DMS79 (cell line): ENCODE measurements at regions not wholly inside any gene's neighbourhood (a gene's known extent, or its start where the extent isn't known, plus 50 kb on each side); places are given as distances from the start of the nearest gene placed in this dataset.

ENCODE experiments used
- DNase-seq: peaks from one replicate; lab custom pipeline; 2025; lab: John Stamatoyannopoulos, UW

DNA sequence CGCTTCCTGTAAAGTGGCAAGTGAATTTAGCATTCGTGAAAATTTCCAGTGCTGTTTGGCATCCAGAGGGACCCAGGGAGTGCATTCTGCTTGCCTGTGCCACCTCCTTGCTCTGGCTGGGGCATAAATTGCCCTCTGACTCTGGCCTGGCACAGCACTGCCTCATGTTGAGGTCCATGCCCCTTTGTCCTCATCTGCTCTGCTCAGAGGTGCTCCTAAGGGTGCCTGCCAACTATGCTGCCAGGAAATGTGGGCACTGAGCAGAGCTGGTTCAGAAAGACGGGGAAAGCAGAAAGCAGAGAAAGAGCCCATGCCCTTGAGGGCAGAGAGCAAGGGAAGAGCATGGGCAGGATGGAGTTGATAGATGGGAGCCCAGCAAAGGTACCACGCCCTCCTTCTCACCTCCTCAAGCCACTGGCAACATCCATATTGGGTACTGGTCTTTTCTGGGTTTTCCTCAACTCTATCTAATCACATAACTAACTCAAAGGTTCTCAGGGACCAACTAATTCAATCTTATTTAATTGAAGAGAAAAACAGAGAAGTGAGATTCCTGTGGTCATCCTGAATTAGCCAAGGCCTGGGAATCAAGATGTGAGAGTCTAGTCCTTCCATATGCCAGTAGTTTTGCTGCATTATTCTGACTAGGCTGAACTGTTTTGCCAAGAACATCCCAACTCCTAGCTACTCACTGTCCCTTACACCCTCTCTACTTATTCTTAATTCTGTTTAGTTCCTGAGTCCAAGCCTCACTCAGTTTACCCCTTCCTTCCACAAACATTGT, 441.5 kb upstream of the TNP1 start:
- DNase-seq: no peak

DNA sequence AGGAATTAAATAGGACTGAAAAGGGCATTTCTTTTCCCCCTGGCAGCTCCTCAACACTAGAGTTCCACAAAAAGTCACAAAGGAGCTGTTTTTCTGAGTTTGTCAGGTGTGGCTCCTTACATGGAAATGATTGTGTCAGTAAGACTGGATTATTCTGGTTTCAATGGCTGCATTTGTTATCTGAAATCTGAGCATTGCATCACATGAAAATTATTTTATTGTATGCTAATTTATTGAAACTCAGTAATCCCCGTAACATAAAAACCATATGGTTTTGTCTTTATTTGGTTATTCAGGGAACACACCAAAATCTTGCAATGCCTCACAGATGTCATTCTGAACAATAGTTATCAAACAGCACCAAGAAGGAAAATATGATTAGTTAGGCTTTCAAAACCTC, 439.7 kb upstream of the TNP1 start:
- no peak for DNase-seq

DNA sequence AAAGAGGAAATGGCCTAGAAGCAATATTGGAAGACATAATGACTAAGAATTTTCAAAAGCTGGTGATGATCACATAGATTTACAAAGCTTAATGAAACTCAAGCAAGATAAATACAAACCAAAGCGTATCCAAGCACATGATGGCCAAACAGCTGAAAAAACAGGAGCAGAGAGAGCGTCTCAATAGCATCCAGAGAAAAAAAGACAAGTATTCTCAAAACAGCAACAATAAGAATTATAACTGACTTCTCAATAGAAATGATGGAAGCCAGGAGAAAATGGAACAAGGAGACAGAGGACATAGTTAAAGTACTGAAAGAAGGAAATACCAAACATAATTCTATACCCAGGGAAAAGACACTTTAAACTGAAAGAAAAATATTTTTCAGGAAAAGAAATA, 437.2 kb upstream of the TNP1 start:
- no peak for DNase-seq

DNA sequence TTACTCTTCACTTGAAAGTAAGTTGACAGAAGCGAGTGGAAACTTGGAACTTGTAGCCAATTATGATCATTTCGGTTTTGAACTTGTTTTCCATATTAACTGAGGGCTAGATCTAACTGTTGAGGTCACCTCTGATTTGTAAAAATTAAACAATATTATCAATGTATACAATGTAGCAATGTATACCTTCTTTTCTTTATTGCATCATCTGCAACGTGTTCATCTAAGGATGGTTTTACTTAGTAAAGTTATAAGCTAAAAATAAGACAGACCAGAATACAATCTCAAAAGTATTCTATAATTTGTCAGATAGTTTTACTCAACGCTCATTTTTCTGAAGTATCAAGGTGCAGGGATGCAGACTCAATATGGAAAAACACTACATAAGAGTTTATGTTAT, 435.0 kb upstream of the TNP1 start:
- no peak for DNase-seq

DNA sequence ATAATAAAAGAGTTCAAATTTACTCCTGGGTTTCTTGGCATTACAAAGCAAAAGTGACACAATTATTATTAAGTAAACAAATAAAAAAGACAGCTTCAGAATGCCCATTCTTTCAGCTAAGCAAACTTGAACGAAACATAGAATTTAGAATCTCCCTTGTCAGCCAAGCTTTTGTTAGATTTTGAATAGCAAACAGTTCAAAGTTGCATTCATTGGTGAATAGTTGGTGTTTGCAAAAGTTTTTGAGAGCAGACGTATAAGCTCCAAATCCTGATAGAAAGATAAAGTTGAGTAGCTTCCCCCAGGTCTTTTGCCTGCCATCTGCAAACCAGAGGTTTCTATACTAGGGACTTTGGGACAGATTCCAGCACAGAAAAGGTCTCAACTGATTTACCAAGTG, 434.3 kb upstream of the TNP1 start:
- no peak for DNase-seq

DNA sequence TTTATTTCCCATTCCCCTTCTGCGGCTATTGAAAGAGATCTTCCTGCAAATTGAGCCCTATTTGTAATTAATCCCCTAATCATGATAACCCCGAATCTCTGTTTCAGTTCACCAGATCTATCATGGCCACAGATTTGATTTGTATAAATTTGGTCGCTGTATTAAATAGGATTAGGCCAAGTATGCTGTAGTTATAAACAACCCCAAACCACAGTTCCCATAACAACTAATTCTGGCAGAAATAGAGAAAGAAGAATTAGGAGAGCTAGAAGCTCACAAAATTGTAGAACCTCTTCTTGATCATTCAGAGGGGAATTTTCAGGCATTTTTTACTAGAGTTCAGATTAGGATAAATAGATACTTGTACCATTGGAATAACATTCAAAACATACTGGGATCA, 433.7 kb upstream of the TNP1 start:
- DNase-seq: no peak

DNA sequence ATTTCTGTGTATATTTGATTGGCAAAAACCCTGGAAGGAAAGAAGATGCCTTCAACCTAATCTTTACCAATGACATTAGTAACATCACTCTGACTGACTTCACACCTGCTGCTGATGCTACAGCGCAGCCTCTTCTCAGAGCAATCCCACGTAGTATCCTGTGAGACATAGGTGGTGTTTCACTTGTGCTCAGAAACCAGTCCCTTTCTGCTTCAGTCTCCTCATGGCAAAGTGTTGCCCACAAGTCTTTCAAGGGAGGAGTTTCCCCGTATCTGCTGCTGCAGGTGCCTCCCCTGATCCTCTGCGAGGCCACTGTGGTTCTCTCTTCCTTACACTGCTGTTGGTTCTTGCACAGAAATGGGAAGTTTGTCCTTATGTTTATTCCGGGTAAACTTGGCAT, 433.2 kb upstream of the TNP1 start:
- DNase-seq: no peak

DNA sequence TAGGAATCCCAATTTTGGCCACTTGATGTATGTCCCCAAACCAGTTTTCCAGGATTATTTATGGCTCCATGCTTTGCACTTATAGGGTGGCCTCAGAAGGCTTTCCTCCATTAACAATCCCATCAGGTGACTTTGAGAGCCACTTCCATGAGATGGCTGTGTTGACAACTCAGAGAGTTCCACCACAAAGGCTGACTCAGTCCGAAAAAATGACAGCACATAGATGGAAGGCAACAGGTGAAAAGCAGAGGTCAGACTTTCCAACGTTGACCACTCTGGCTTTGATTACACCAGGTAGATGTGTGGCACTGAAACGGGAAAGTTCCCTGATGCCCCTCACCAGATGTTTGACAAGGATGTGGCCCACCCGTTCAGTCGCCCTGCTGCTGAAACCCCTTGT, 431.4 kb upstream of the TNP1 start:
- no peak for DNase-seq

DNA sequence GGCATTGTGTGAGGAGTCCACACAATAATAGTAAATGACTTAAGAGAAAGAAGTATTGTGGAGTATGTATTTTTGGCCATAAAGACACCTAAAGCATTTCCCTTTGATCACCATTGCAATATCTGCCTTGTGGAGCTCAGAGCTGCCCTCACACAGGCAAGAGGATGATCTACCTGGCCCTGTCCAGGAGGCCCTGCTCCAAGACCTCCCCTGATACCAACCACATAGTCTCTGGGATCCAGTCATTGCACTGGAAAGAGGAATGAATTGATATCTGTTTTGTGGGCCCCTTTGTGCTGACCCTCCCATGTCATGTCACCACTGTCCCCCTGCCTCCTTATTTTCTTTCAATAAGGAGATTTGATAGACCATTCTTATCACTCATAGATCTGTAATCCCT, 430.6 kb upstream of the TNP1 start:
- no peak for DNase-seq

DNA sequence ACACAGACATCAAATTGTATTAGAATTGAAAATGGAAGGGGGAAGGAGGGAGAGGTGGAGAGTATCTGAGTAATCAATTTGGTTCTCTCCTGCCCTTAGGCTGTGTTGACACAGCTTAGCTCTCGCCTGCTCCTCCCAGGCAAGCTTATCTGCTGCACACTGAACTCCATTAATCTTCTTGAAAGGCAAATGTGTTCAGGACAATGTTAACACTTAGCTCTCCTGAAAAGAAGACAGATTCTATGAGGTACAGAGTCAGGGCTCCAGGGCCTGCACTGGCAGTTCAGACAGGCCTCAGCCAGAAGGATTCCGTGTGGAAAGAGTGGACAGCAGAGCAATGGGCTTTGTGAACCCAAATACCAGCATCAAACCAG, 430.0 kb upstream of the TNP1 start:
- DNase-seq: no peak

DNA sequence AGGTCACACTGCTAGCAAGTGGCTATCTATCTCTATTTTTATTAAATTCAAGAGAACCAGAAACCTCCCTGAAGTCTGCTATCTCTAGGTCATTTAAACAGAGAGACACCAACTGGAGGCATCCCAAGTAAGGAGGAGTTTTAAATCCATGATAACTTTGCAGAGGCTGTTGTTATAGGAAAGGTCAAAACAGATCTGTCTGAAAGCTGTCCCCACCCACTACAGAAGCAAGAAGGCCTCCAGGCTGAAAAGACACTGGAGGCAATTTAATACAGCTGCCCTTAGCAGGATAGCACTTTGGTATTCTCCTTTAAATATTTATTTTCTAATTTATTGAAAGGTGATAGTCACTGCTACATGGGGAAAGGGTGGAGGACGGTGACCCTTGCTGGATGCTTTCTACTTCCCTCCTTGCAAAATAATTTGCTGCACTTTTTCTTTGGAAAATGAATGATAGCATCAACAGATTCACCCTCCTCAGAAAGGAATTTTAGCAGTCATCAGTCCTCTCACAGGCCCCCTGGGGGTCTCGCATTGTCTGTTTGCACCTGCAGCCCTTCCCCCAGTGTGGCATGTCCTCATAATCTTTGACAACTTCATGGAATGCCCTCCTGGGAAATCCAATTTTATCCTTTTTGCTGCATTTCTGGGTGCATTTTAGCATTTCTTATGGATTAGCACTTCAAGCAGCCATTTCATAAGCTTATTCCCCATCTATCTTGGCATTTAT, 429.5 kb upstream of the TNP1 start:
- no peak for DNase-seq

DNA sequence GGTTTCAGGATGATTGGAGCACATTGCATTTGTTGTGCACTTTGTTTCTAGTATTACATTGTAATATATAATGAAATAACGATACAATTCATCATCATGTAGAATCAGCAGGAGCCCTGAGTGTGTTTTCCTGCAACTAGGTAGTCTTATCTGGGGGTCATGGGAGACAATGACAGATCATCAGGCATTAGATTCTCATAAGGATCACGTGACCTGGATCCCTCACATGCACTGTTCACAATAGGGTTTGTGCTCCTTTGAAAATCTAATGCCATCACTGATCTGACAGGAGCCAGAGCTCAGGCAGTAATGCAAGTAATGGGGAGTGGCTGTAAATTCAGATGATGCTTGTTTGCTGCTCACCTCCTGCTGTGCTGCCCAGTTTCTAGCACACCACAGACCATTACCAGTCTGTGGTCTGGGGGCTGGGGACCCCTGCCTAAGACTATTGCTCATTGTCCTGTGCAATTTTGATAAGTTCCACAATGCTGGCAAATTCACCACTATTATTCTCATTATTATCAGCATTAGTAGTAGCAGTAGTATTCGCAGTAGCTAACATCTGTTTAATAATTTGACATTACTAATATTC, 428.7 kb upstream of the TNP1 start:
- DNase-seq: no peak

DNA sequence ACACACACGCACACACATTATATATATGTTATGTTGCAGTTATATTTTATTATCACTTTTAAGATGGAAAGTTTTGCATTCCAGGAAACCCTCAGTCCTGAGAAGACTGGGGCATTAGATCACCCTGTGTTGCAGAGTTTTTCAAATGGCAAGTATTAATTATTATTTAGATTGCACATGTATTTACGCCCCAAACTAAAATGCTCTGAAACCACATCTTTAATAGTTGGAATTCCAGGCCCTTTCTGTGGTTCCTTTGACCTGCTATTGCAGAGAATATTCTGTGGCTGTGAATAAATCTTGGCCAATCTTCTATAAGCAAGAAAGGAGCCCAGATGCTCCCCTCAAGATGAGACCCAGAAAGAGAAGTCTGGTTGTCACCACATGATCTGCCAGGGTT, 427.0 kb upstream of the TNP1 start:
- DNase-seq: no peak

DNA sequence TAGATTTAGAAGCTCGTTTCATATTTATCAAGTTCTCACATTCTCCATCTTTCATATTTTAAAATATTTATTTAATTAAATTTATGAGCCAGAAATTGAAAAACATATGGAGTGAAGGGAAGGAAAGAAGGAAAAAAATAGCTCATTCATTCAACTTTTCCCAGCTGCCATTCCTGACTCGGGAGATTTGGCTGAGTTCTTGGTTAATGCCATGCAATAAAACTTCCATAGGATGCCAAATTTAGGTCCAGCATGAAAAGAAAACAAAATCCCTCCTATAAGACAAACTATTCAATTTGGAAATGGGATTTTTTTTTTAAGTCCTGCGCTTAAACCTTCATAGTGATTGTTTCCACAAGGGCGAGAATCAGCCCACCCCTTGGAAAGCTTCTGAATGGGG, 426.1 kb upstream of the TNP1 start:
- DNase-seq: no peak

DNA sequence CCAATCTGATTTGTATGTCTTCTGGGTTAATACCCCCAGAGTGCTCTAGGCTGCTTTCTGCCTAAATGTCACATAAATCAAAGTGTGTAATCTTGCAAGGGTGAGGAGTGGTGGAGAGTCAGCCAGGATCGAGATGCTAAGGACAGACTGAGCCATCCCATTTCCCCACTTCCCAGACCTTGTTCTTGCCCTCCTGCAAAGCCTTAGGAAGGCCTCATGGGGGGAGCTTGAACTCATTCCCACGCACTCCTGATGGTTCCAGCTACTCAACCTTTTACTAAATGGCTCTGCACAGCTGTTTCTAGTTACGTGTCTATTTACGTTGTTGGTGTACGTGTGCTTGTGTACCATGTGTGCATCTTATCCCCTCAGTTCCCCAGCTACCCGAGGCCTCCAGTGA, 423.6 kb upstream of the TNP1 start:
- no peak for DNase-seq

DNA sequence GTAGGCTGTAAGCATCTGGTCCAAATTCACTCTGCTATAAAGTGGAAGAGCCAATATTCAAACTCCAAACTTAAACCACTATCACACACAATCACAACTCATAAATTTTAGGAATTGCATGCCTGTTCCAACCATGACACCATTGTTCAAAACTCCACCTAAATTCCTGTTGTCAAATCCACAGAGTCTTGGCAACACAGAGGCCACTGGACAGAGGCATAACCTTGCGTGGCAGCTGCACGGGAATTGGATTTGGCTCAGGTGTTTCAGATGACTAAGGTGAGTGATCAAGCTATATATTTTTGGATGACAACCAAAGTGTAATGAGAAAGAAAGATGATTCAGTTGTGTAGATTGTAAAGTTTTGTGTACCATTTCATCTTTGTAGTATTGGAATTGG, 422.7 kb upstream of the TNP1 start:
- no peak for DNase-seq

DNA sequence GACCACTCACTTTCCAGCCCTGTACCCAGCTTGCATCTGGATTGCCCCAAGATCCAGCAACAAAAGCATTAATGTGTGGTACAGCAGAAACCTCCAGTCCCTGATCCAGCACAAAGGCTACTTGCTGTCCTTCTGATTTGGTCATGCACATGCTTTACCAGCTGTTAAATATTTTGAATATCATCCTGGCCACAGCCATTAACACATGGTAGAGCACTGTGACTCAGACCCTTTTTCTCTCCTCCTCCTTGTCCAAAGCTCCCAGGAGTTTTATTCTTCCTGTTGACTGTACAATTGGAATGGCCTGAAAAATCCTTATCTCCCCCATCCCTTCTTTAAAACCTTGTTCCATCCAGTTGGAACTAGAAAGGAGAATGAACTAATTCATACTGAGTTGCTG, 419.7 kb upstream of the TNP1 start:
- no peak for DNase-seq

DNA sequence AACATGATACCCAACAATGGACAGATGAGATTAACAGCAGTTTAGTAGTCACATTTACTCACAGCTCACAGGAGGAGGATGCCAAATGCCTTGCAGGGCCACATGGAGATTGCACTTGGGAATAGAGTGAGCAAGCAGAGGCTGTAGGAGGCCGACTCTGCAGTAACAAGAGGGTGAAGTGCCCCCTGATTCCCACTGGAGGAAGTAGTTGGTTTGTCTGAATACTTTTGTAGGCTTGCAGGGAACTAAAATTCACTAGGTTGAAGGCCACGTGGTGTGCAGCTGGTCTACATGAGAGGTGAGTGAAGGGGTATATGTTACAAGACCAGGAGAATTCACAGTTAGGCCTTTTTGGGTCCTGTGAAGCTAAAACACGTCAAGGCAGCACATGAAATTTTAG, 419.3 kb upstream of the TNP1 start:
- DNase-seq: no peak

DNA sequence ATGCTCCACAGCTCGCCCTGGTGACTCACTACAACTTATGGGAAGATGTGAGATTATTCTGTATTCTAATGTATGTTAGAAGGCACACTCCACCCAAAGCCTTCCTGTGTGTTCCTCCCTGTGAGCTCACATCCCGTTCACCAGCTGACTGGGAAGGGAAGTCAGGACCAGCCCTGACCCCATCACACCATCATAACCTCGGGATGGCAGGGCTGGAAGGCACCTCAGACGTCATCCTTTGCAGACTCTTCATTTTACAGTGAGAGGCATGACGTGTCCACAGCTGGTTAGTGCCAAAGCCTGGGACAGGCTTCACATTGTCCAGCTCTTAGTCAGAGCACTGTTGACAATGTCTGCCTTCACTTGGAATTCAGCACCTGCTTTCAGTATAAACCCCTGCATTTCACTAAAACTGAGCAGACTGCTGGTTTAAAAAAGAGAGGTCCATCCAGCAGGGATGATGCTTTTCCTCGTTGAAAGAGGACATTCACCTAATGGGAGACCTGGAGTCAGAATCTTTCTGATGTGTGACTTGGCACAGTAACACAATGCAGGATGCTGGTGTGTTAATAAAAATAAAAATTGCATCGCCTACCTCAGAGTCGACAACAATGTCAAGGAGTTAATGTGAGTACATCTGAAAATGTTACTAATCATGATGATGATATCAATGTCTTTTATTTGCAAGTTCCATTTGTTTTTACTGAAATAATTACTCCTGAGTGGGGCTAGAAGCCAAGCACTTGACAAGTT, 418.0 kb upstream of the TNP1 start:
- no peak for DNase-seq

DNA sequence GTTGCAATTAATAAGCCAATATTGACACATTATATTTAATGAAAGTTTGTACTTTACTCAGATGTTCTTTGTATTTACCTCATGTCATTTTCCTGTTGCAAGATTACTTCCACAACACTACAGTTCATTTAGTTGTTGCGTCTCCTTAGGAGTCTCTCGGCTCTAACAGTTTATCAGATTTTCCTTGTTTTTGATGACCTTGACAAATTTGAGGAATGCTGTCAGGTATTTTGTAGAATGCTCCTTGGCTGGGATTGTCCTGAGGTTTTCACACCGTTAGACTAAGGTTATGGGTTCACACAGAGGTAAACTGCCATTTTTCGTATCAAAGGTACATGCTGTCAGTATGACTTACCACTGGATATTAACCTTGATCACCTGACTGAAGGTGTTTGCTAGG, 416.6 kb upstream of the TNP1 start:
- DNase-seq: no peak

DNA sequence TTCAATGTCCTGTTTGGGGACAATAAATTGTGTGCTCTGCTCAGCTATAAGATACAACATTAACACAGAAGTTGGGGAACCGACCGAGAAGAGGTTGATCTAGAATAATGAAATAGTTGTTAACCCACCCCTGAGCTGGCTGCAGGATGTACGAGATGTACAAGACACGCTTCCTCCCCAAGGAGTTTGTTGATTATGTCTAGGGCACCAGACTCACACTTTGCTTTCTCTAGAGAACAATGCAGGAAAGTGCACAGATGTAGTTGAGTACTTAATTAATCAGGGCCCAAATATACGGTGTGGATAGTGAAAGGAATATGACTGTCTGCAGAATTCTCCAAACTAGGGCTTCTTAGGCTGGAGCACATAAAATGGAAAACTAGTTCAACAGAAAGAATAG, 415.2 kb upstream of the TNP1 start:
- no peak for DNase-seq

DNA sequence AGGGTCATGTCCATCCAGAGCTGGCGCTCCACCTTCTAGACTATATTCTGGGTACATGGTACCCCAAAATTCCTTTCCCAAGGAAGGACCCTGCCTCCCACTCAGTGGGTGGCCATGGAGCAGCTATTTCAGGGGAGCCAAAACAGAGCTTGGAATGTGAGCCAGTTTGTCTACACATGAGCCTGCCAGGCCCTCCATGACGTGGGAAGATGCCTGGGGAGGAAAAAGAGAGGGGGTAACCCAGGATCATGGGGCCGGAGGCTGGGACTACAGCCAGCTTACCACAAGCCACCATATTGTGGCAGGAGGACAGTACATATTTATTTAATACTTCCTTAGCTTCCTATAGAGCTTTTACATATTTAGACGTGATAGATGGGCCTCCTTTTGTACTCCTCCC, 414.7 kb upstream of the TNP1 start:
- no peak for DNase-seq

DNA sequence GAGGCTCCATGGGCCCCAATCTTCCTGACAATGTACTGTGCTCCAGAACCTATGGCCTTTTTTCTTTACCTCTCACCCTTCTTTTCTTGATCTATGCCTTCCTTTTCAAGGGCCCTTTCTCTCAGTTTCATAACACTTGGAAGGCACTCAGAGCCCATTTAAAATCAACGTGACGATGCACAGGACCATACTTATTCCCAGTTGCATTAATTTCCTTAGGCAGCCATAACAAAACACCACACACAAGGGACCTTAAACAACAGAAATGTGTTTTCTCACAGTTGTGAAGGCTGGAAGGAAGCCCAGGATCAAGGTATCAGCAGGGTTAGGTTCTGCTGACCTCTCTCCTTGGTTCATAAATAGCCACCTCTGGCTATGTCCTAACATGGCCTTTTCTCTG, 414.0 kb upstream of the TNP1 start:
- no peak for DNase-seq
